GM12878 (cell line): ENCODE measurements at regions not wholly inside any gene's neighbourhood (a gene's known extent, or its start where the extent isn't known, plus 50 kb on each side); places are given as distances from the start of the nearest gene placed in this dataset.

Source experiments
- ATAC-seq: fragments of 200-7000 bp; cut with Tn5 transposase; 3 replicates; pipeline ENCODE4 v1.9.1; 2020; ENCODE audit warnings: mild to moderate bottlenecking, moderate library complexity
- BruUV-seq: library from RNA; stranded (reverse); fragments of 400-500 nt; replicated peaks from 2 replicates; lab custom pipeline; 2021; lab: Mats Ljungman, UMichigan
- CTCF ChIA-PET: fragments of 300-600 bp; sonication (Branson Sonifier 250); formaldehyde crosslinking; extraction: SDS; loops from one replicate; lab custom pipeline; 2021; ENCODE audit warnings: inconsistent platforms; lab: Yijun Ruan, JAX
- POLR2A ChIA-PET: fragments of 350-600 bp; formaldehyde crosslinking; extraction: SDS; loops from one replicate; lab custom pipeline; 2021; ENCODE audit warnings: inconsistent platforms; lab: Charles Lee
- RAD21 ChIA-PET: fragments of 300-600 bp; sonication (Branson Sonifier 250); formaldehyde crosslinking; loops from one replicate; lab custom pipeline; 2023; ENCODE audit warnings: antibody characterized with exemption; ENCODE audit not compliant: unreplicated experiment; lab: Charles Lee
- SMC1A ChIA-PET: fragments of 300-600 bp; sonication (Branson Sonifier 250); formaldehyde crosslinking; loops from one replicate; lab custom pipeline; 2023; ENCODE audit not compliant: unreplicated experiment, uncharacterized antibody; lab: Charles Lee
- DNase-seq: peaks from one replicate; pipeline ENCODE4 v3.0.0-alpha.2; 2011; ENCODE audit warnings: low read depth, low spot score
- FAIRE-seq: peaks from 3 replicates; lab custom pipeline; 2011; peaks lifted over from hg19 to GRCh38; lab: Jason Lieb, UNC
- H2AFZ ChIP-seq: 2 replicates; pipeline ENCODE4 v1.6.0; 2011; ENCODE audit warnings: low read depth, low read length, control low read depth; ENCODE audit not compliant: control insufficient read depth
- H3K27ac ChIP-seq: 2 replicates; pipeline ENCODE4 v1.5.1; 2011; ENCODE audit warnings: control low read depth; ENCODE audit not compliant: control insufficient read depth, insufficient read depth
- H3K27me3 ChIP-seq, 2 experiments: replicated peaks in 1 of 2; 2 replicates each; pipeline versions ENCODE4 v1.6.0 to v1.6.1; 2011; ENCODE audit warnings: low read length in 1 of 2; ENCODE audit not compliant: control insufficient read depth in 2 of 2, insufficient read depth in 2 of 2
- H3K36me3 ChIP-seq, 2 experiments: 2 replicates each; pipeline ENCODE4 v1.5.1; 2011; ENCODE audit warnings: low read length in 1 of 2; ENCODE audit not compliant: control insufficient read depth in 2 of 2, insufficient read depth in 2 of 2
- H3K4me1 ChIP-seq: 2 replicates; pipeline ENCODE4 v1.6.1; 2011; ENCODE audit warnings: mild to moderate bottlenecking, low read length, moderate library complexity, mixed read lengths; ENCODE audit not compliant: control insufficient read depth, insufficient read depth
- H3K4me2 ChIP-seq: 2 replicates; pipeline ENCODE4 v1.6.0; 2011; ENCODE audit warnings: control low read depth; ENCODE audit not compliant: control insufficient read depth, insufficient read depth
- H3K4me3 ChIP-seq: fragments of 200-600 bp; sonication (generic); 2 replicates; pipeline ENCODE4 v1.5.1; 2016
- H3K79me2 ChIP-seq: 2 replicates; pipeline ENCODE4 v1.6.0; 2011; ENCODE audit warnings: low read length; ENCODE audit not compliant: control insufficient read depth, insufficient read depth
- H3K9ac ChIP-seq: 2 replicates; pipeline ENCODE4 v1.8.0; 2011; ENCODE audit warnings: low read length, control low read depth, mixed read lengths; ENCODE audit not compliant: control insufficient read depth, insufficient read depth
- H3K9me3 ChIP-seq: replicated peaks from 3 replicates; pipeline ENCODE4 v1.5.1; 2011; ENCODE audit warnings: mild to moderate bottlenecking, low read length; ENCODE audit not compliant: control insufficient read depth, insufficient read depth
- H4K20me1 ChIP-seq: 2 replicates; pipeline ENCODE4 v1.6.0; 2011; ENCODE audit not compliant: control insufficient read depth, insufficient read depth
- BRCA1 ChIP-seq: IDR thresholded peaks from 2 replicates; pipeline ENCODE4 v1.6.1; 2011; ENCODE audit warnings: low read depth, low read length, improper control_type of control experiment
- CEBPB ChIP-seq, 2 experiments: fragments of 150-350 bp in 1 of 2; IDR thresholded peaks; 2 replicates each; pipeline ENCODE4 v1.6.1; 2012 to 2014; ENCODE audit warnings: low read depth in 2 of 2, low read length in 2 of 2, borderline replicate concordance in 1 of 2, inconsistent platforms in 1 of 2
- HDGF ChIP-seq: fragments of 450-650 bp; IDR thresholded peaks from 2 replicates; pipeline ENCODE4 v1.6.1; 2016; ENCODE audit warnings: antibody characterized with exemption
- ZSCAN29 ChIP-seq: fragments of 450-650 bp; IDR thresholded peaks from 2 replicates; pipeline ENCODE4 v1.6.1; 2017; ENCODE audit warnings: mild to moderate bottlenecking, moderate library complexity
- WGBS: methylation state at CpG from one replicate; pipeline ENCODE4 v1.1.6; 2016; ENCODE audit warnings: low lambda C conversion rate; ENCODE audit not compliant: insufficient replicate concordance, insufficient coverage; ENCODE audit errors: missing lambda C conversion rate; 5-methylcytosine and 5-hydroxymethylcytosine counted together
- in situ Hi-C: fragments of 300-500 bp; cut with MboI; formaldehyde crosslinking; loops from 9 replicates; pipeline ENCODE4 v1.14.3; 2018; ENCODE audit warnings: mixed read lengths
- intact Hi-C: fragments of 100-400 bp; cut with micrococcal nuclease; formaldehyde crosslinking; loops from one replicate; pipeline ENCODE4 v1.14.2; 2022; ENCODE audit not compliant: unreplicated experiment
- TF ChIP-seq, protein P1 (sequence below): fragments of 450-650 bp; conservative IDR thresholded peaks from 2 replicates; pipeline ENCODE4 v1.6.1; 2017; ENCODE audit warnings: mild to moderate bottlenecking, moderate library complexity

DNA sequence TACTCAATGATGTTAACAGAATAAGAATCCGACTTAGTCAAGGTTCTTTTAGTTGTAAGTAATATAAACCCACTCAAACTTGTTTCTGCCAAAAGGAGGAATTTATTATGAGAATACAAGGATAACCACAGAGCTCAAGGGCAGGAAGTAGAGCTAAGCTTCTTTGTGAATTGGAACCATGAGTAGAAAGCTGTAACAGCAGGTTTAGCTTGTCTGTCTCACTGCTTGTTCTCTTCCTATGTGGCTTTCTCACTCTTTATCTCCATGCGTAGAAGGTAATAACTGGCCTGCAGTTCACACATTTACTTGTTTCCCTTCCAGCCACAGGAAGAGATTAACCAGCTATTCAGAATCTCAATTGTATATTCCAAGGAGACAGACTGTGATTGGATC is 378.3 kb downstream of the PPP1R2C start:
- CTCF ChIA-PET: no interaction called here
- FAIRE-seq (no peak), ATAC-seq (no peak), DNase-seq (no peak)
- no TSS peak for BruUV-seq
- in situ Hi-C loops: no loop called here
- Histone ChIP-seq H3K9me3 (no peaks in the 10 kb centered on the region), H4K20me1 (no peaks in the 10 kb centered on the region), H3K4me1 (no peaks in the 10 kb centered on the region), H3K4me2 (no peak overlapping the region), H2AFZ (no peak overlapping the region), H3K9ac (no peak overlapping the region), H3K27ac (no peak overlapping the region), H3K79me2 (no peaks in the 10 kb centered on the region), H3K27me3 (no peaks in the 10 kb centered on the region; a peak in 2 of 4 replicates), H3K4me3 (no peak overlapping the region), H3K36me3 (no peaks in the 10 kb centered on the region)
- SMC1A ChIA-PET: no interaction called here
- intact Hi-C loops: no loop called here
- WGBS: 45% methylated on average over 2 of the region's 2 CpGs
- RAD21 ChIA-PET: no interaction called here
- POLR2A ChIA-PET: no interaction called here
- TF ChIP-seq HDGF: no peak

DNA sequence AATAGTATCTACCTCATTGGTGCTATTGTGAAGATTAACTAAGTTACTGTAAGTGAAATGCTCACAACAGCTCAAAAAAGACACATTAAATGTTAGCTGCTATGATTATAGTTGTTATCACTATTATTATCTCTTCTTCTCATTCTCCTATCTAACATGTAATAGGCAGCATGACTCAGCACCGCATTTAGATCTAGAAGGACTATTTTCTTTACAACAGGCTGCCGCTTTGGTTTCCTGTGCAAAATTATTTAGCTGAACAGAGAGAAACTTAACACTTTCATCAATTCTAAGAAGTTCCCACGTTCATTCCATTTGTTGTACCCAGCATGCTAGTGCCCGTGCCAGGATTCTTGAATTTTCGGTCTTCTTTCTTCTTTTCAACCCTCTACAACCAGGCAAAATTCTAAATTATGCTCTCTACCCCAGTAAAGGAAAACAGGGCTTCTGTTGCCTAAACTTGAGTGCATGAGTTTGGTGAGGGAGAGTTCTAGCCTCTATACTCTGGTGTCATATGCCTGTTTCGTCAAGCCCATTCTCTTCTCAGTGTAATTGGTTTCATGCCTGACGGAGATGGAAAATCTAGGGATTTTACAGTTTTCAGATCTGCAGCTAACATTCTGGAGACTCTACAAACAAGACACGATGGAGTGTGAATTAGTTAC is 378.9 kb downstream of the PPP1R2C start:
- no peak overlapping the region for H3K27ac ChIP-seq
- FAIRE-seq: no peak
- TF ChIP-seq ZSCAN29: no peak
- TF ChIP-seq, protein P1, sequence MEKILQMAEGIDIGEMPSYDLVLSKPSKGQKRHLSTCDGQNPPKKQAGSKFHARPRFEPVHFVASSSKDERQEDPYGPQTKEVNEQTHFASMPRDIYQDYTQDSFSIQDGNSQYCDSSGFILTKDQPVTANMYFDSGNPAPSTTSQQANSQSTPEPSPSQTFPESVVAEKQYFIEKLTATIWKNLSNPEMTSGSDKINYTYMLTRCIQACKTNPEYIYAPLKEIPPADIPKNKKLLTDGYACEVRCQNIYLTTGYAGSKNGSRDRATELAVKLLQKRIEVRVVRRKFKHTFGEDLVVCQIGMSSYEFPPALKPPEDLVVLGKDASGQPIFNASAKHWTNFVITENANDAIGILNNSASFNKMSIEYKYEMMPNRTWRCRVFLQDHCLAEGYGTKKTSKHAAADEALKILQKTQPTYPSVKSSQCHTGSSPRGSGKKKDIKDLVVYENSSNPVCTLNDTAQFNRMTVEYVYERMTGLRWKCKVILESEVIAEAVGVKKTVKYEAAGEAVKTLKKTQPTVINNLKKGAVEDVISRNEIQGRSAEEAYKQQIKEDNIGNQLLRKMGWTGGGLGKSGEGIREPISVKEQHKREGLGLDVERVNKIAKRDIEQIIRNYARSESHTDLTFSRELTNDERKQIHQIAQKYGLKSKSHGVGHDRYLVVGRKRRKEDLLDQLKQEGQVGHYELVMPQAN: no peak
- no peak for TF ChIP-seq BRCA1
- no peak for TF ChIP-seq CEBPB (IDR thresholded peaks at IDR 0.05; ENCODE audit: borderline replicate concordance in 1 of 2, low read depth in 2 of 2, low read length in 2 of 2)

More for the DNA sequence above, 378.9 kb downstream of the PPP1R2C start:
- Histone ChIP-seq H3K9me3 (no peaks in the 10 kb centered on the region), H3K4me2 (no peak overlapping the region), H3K79me2 (no peaks in the 10 kb centered on the region), H3K9ac (no peak overlapping the region), H3K4me1 (no peaks in the 10 kb centered on the region), H3K4me3 (no peak overlapping the region), H2AFZ (no peak overlapping the region), H3K36me3 (no peaks in the 10 kb centered on the region), H4K20me1 (no peaks in the 10 kb centered on the region), H3K27me3 (no peaks in the 10 kb centered on the region; a peak in 2 of 4 replicates)
- no TSS peak for BruUV-seq
- CTCF ChIA-PET: interaction anchor here (0.6 kb wide), 1 partner anchor 12 kb away, joined by 3 read pairs; no protein-coding TSS in a partner anchor
- SMC1A ChIA-PET: no interaction called here
- ATAC-seq (no peak), DNase-seq (no peak)
- in situ Hi-C loops (no loop called here), intact Hi-C loops (no loop called here)
- RAD21 ChIA-PET: no interaction called here
- POLR2A ChIA-PET: no interaction called here
- WGBS: 17% methylated on average over 8 of the region's 8 CpGs
